Islet of Langerhans (tissue), 1 donor: ENCODE measurements at regions not wholly inside any gene's neighbourhood (a gene's known extent, or its start where the extent isn't known, plus 50 kb on each side); places are given as distances from the start of the nearest gene placed in this dataset.

Experiments used
- FAIRE-seq: peaks from one replicate; lab custom pipeline; 2011; peaks lifted over from hg19 to GRCh38; lab: Jason Lieb, UNC

DNA sequence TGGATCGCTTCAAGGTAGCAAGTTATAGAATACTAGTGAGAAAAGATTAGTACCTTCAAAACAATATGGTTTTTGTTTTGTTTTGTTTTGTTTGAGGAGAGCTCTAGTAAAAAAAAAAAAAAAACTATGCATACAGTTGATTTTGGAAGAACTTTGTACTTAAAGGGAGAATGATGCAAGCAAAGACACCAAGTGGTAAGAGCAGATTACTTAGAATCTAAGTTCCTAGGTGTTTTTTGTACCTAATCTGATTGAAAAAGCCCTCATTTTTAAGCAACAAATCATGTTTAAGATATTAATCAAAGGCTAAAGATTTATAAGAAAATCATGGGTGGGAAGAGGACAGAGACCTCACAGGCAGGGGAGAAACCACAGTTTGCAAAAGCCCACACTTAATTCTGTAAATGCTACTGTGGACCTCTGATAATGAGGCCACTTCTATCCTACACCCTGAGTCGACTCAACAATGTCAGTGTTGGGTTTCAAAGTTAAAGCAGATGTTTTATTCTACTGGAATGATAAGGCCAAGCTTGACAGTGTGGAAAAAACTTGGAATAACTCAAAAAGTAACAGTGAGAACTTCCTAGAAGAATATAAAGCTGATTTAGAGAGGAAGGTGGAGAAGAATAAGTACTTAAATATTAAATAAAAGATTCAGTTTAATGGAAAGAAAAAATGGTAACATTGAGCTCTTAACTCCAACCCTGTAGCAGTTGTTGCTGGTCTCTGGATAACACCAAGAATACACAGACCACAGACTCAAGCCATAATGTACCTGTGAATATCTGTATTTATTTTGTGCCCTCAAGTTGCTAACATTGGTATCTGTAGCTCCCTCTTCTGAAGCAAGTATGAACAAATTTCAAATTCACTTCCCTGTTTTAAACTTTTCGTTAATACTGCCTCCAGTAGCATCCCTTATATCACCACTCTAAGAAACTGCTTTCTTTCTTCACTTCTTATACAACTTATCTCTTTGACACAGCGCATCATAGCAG, 1047.8 kb downstream of the EPHA7 start:
- no peak for FAIRE-seq

GRCh38 chr6:92369309-92369708, 1050.0 kb downstream of the EPHA7 start:
- no peak for FAIRE-seq

- FAIRE-seq: no peak
Observed at GRCh38 chr6:92364948-92365541, 1054.3 kb downstream of the EPHA7 start.

GRCh38 chr6:92363111-92363510, 1056.2 kb downstream of the EPHA7 start:
- no peak for FAIRE-seq

DNA sequence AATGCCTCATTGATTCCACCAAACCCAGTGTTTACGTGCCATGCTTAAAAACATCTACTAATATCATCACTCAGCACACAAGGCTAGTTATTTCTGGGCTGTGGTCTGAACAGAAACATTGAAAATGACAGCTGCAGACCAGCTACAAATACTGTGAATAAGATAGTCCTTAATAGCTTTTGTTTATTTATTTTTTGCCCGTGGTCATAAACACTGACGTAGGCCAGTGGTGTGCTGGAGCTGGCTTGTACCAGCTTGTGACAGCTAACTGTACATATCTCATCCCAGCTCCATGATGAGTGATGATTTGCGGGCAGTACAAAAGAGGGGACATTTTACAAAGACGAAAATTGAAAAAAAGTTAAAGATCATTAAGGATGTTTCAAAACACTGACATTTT, 1057.0 kb downstream of the EPHA7 start:
- FAIRE-seq: no peak

GRCh38 chr6:92361990-92362389, 1057.4 kb downstream of the EPHA7 start:
- FAIRE-seq: no peak

GRCh38 chr6:92354270-92354829, 1065.0 kb downstream of the EPHA7 start:
- no peak for FAIRE-seq

DNA sequence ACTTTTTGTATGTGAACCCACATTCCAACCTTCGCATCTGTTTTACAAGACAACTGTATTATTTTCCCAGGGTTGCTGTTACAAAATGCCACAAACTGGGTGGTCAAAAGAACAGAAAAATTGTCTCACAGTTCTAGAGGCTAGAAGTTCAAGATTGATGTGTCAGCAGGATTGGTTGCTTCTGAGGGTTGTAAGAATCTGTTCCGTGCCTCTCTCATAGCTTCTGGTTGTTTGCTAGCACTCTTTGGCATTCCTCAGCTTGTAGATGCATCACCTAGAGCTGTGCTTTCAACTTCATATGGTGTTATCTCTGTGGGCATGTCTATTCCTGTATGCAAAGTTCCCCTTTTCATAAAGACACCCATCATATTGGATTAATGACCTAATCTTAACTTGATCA, 1067.2 kb downstream of the EPHA7 start:
- FAIRE-seq: no peak

- FAIRE-seq: no peak
Observed at GRCh38 chr6:92341201-92341600, 1078.2 kb downstream of the EPHA7 start.

GRCh38 chr6:92339936-92340640, 1079.3 kb downstream of the EPHA7 start:
- FAIRE-seq: no peak

DNA sequence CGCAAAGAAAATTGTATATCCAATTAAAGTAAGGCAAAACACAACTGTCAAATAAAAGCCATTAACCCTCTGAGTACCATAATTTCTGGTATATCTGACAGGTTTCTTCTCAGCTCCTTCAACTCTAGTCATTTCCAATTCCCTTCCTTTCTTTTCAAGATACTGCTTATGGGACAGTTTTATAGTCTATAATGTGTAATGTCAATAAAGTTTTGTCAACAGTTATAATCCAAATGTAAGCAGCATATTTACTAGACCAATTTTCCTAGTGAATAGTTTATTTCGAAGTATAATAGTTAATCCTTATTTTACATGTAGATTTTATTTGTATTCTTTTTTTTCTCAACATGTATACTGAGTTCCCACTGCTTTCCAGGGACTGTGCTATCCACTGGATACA, 1081.8 kb downstream of the EPHA7 start:
- no peak for FAIRE-seq

DNA sequence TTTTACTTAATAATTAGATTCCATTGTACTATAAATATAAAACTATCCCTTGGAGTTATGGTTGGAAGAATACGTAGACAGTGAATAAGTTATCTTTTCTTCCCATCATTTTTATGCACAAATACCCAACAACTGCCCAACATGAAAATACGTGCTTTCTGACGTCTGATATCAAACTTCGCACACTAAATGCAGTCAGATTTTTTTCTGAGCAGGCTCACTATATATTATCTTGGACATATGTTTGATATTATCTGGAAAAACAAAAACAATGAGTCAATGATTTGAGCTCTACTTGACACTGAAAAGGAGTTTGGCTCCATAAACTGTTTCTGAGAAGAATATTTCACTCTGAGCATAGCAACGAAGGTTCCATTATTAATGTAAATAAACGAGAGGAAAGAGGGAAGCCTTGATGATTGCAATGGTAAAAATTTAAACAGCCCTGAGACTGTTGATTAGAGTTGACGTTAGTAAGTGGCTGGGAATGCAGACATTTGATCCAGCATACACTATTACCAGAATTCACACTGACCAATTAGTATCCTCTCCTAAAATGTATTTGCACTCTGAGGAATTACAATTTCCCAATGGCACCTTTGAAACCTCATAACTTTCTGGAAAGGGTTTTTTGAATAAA, 1090.0 kb downstream of the EPHA7 start:
- no peak for FAIRE-seq

- FAIRE-seq: no peak
Observed at GRCh38 chr6:92315312-92315711, 1104.0 kb downstream of the EPHA7 start.

DNA sequence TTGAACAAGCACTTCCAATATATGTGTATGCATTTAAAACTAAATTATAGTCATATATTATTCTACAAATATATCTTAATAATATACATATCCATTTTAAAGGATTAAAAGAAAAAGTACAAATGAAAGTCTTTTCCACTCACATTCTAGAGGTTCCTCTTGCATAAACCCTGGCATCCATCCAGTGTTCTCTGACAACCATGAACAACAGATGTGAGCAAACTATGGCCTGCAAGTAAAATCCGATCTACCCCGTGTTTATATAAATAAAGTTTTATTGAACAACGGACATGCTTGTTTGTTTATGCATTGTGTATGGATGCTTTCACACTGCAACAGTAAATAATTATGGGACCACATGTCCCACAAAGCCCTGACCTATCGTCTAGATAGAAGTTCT, 1122.3 kb downstream of the EPHA7 start:
- FAIRE-seq: no peak

- FAIRE-seq: no peak
Observed at GRCh38 chr6:92292067-92292466, 1127.3 kb downstream of the EPHA7 start.

DNA sequence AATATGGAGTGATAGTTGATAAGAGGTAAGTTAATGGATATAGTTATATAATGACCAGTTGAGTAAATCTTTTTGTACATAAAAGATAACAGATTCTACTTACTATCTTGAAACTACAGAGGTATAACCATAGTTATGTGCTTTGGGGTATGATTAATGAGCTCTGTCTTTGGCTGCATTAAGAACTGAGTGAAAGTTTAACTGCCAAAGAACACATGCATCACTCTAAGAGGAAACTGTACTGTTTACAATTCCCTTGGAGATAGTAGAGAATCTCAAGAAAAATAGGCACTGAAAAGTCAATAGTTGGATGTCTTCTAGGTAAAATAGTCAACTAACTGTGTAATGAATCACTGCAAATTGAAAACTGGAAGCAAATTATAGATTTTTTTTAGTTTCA, 1129.5 kb downstream of the EPHA7 start:
- FAIRE-seq: no peak

- FAIRE-seq: no peak
Observed at GRCh38 chr6:92281571-92282076, 1137.7 kb downstream of the EPHA7 start.

DNA sequence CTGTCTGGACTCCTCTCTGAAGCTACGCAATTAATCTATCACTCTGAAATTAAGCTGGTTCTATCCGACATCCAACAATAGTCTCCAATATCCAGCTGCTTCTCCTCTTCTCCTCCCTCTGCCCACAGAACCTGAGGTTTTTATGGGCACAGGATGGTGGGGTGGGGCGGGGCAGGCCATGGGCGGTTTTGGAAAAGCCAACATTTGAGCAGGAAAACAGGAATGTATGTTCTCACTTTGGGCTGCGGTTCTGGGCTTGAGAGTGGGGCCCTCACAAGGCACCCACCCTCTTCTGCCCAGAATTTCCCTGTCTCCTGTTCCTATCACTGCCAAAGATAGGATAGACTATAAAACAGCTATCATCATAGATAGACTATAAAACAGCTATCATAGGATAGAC, 1144.2 kb downstream of the EPHA7 start:
- no peak for FAIRE-seq

- FAIRE-seq: no peak
Observed at GRCh38 chr6:92274588-92274987, 1144.8 kb downstream of the EPHA7 start.

DNA sequence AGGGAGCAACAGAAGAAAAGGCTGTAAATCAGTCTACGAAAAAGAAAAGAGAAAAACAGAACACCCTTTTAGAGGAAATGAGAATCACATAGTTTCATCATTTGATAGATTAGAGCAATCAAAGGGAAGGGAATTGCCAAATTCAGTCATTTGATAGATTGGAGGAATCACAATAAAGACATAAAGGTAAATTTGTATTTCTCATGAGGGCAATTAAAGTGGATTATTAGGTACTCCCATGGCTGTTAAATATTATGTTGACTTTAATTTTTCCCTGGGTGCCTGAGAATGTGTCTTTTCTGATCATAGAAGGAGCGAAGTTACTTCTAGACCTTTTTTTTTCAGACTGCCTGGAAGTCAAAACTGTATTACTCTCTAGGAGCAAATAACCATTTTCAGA, 1145.7 kb downstream of the EPHA7 start:
- no peak for FAIRE-seq

- no peak for FAIRE-seq
Observed at GRCh38 chr6:92271091-92271490, 1148.3 kb downstream of the EPHA7 start.

DNA sequence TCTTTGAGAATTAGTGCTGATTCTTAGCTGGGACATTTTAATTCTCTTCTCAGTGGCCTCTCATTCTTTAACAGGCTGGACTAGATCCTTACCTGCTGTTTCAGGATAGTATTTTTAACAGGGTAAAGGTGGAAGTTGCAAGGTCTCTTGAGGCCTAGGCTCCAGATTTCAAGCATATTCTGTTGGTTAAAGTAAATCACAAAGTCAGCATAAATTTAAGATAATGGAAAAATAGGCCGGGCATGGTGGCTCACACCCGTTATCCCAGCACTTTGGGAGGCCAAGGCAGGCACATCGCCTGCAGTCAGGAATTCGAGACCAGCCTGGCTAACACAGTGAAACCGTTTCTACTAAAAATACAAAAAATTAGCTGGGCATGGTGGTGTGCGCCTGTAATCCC, 1149.0 kb downstream of the EPHA7 start:
- FAIRE-seq: no peak
